GM20000 (cell line): ENCODE measurements at regions not wholly inside any gene's neighbourhood (a gene's known extent, or its start where the extent isn't known, plus 50 kb on each side); places are given as distances from the start of the nearest gene placed in this dataset.
"Not testable (repeated sequence)": the region's sequence is repeated elsewhere in the genome, so short reads cannot be mapped to it uniquely, and the experiment has no call there.

ENCODE experiments used
- DNase-seq: peaks from one replicate; pipeline ENCODE4 v3.0.0; 2012; ENCODE audit warnings: low spot score
- CTCF ChIP-seq: IDR thresholded peaks from 2 replicates; pipeline ENCODE4 v1.5.1; 2012; ENCODE audit warnings: mild to moderate bottlenecking, control low read depth; ENCODE audit errors: extremely low read depth, missing control alignments

GRCh38 chr4:15327311-15328298 is 100.2 kb upstream of the C1QTNF7 start:
- no peak for DNase-seq
- TF ChIP-seq CTCF, result no peak

- DNase-seq, result no peak
- TF ChIP-seq CTCF, result no peak
These were observed 95.9 kb upstream of the C1QTNF7 start for GRCh38 chr4:15331930-15332329.

GRCh38 chr4:15332377-15332776 is 95.5 kb upstream of the C1QTNF7 start:
- no peak for DNase-seq
- TF ChIP-seq CTCF, result no peak

- no peak for TF ChIP-seq CTCF
- no peak for DNase-seq
These were observed 93.9 kb upstream of the C1QTNF7 start for GRCh38 chr4:15333692-15334633.

- DNase-seq, result no peak
These were observed 91.2 kb upstream of the C1QTNF7 start for GRCh38 chr4:15336410-15337167.

GRCh38 chr4:15337168-15337657 is 90.6 kb upstream of the C1QTNF7 start:
- not testable (repeated sequence) for DNase-seq

More at GRCh38 chr4:15336410-15337167, 91.2 kb upstream of the C1QTNF7 start:
- TF ChIP-seq CTCF, result no peak

GRCh38 chr4:15339737-15340136 is 88.1 kb upstream of the C1QTNF7 start:
- TF ChIP-seq CTCF, result no peak
- no peak for DNase-seq
